Breast epithelium (tissue), 4 donors: ENCODE measurements at regions not wholly inside any gene's neighbourhood (a gene's known extent, or its start where the extent isn't known, plus 50 kb on each side); places are given as distances from the start of the nearest gene placed in this dataset.
"Not testable (repeated sequence)": the region's sequence is repeated elsewhere in the genome, so short reads cannot be mapped to it uniquely, and the experiment has no call there.

Experiments
- DNase-seq, 2 donors: peaks; one replicate each; pipeline ENCODE4 v3.0.0-alpha.2; 2019; ENCODE audit warnings: low spot score in 2 of 2
- H3K27ac ChIP-seq, 2 donors: fragments of 200-600 bp; sonication (generic) in 1 of 2; one replicate each; pipeline ENCODE4 v1.5.1; 2016 to 2019; ENCODE audit warnings: mild to moderate bottlenecking in 1 of 2
- H3K27me3 ChIP-seq, 2 donors: fragments of 200-600 bp; sonication (generic) in 1 of 2; one replicate each; pipeline versions ENCODE4 v1.5.1 to v1.6.0; 2017 to 2019; ENCODE audit warnings: control low read depth in 1 of 2, mild to moderate bottlenecking in 1 of 2
- H3K36me3 ChIP-seq: fragments of 200-600 bp; one replicate; pipeline ENCODE4 v1.5.1; 2019
- H3K4me1 ChIP-seq, 2 donors: fragments of 200-600 bp; sonication (generic); one replicate each; pipeline ENCODE4 v1.5.1; 2016 to 2019; ENCODE audit warnings: control low read depth in 1 of 2
- H3K4me3 ChIP-seq, 3 donors: fragments of 200-600 bp; sonication (generic); 1 replicate in 2 of 3; 2 replicates in 1 of 3; pipeline ENCODE4 v1.5.1; 2016 to 2019; ENCODE audit warnings: mild to moderate bottlenecking in 3 of 3, moderate library complexity in 2 of 3
- H3K9me3 ChIP-seq, 2 donors: fragments of 200-600 bp; sonication (generic) in 1 of 2; one replicate each; pipeline ENCODE4 v1.5.1; 2016 to 2019; ENCODE audit warnings: control low read depth in 1 of 2
- POLR2A ChIP-seq: fragments of 450-650 bp; IDR thresholded peaks from one replicate; pipeline ENCODE4 v1.6.1; 2016; ENCODE audit warnings: antibody characterized with exemption, mild to moderate bottlenecking, moderate library complexity
- POLR2AphosphoS5 ChIP-seq, 3 donors: sonication (generic); formaldehyde crosslinking; IDR thresholded peaks; one replicate each; pipeline ENCODE4 v1.6.1; 2017; ENCODE audit warnings: antibody characterized with exemption in 3 of 3
- intact Hi-C: fragments of 100-400 bp; cut with DNase I; formaldehyde crosslinking; loops from one replicate; pipeline ENCODE4 v1.15.1; 2023; ENCODE audit warnings: low total_unique reads
- TF ChIP-seq, protein P1 (sequence below), 3 donors: fragments of 450-650 bp; IDR thresholded peaks; one replicate each; pipeline ENCODE4 v1.5.1; 2016 to 2017; ENCODE audit warnings: antibody characterized with exemption in 3 of 3, mild to moderate bottlenecking in 3 of 3, moderate library complexity in 3 of 3

DNA sequence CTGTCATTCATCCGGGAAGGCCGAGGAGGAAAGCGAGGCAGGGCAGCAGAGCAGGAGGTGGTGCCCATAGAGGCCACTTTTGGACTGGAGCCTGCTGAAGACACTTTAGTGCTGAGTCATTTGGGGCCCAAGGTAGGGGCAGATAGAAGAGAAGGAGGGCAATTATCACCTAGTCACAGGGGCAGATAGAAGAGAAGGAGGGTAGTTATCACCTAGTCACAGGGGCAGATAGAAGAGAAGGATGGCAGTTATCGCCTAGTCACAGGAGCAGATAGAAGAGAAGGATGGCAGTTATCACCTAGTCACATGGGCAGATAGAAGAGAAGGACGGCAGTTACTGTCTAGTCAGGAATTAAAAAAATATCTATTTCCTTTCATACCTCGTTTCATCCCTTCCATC lies 1372.6 kb downstream of the FOXD4L5 start:
- intact Hi-C loops, H3K27ac ChIP-seq, H3K36me3 ChIP-seq, H3K4me3 ChIP-seq, H3K4me1 ChIP-seq, DNase-seq, H3K27me3 ChIP-seq: not testable (repeated sequence)
- peaks cover 4 to 24% of the 10 kb centered on the region in 2 donors for H3K9me3 ChIP-seq

GRCh38 chr9:63909076-63909475 lies 1375.9 kb downstream of the FOXD4L5 start:
- intact Hi-C loops, H3K4me1 ChIP-seq, H3K9me3 ChIP-seq, H3K4me3 ChIP-seq, DNase-seq, H3K36me3 ChIP-seq, H3K27me3 ChIP-seq, H3K27ac ChIP-seq: not testable (repeated sequence)

- H3K4me1 ChIP-seq, H3K9me3 ChIP-seq, H3K4me3 ChIP-seq, H3K27ac ChIP-seq, intact Hi-C loops, H3K36me3 ChIP-seq, DNase-seq, H3K27me3 ChIP-seq: not testable (repeated sequence)
Observed at GRCh38 chr9:63899637-63900190, 1385.3 kb downstream of the FOXD4L5 start.

DNA sequence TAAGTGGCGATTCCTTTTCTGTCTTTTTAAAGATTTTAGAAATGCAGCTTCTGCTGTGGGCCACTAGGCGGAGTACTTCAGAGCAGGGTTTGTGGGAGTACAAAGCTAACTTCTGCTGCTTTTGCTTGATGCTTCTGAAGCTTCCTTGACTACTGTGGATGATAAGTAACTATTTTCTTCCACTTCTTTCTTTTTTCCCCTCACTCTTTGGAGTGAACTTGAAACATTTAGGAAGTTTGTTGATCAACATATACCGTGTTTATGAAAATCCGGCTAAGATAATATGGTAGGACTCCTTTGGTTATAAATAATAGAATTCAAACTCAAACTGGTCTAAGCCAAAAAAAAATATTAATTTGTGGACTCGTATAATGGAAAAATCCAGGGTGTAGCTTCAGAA lies 1403.6 kb downstream of the FOXD4L5 start:
- DNase-seq, H3K36me3 ChIP-seq, H3K27ac ChIP-seq, H3K9me3 ChIP-seq, H3K4me1 ChIP-seq, H3K27me3 ChIP-seq, H3K4me3 ChIP-seq, intact Hi-C loops: not testable (repeated sequence)

GRCh38 chr9:63876380-63876779 lies 1408.6 kb downstream of the FOXD4L5 start:
- H3K36me3 ChIP-seq, H3K4me3 ChIP-seq, H3K27me3 ChIP-seq, DNase-seq, intact Hi-C loops, H3K9me3 ChIP-seq, H3K27ac ChIP-seq, H3K4me1 ChIP-seq: not testable (repeated sequence)

DNA sequence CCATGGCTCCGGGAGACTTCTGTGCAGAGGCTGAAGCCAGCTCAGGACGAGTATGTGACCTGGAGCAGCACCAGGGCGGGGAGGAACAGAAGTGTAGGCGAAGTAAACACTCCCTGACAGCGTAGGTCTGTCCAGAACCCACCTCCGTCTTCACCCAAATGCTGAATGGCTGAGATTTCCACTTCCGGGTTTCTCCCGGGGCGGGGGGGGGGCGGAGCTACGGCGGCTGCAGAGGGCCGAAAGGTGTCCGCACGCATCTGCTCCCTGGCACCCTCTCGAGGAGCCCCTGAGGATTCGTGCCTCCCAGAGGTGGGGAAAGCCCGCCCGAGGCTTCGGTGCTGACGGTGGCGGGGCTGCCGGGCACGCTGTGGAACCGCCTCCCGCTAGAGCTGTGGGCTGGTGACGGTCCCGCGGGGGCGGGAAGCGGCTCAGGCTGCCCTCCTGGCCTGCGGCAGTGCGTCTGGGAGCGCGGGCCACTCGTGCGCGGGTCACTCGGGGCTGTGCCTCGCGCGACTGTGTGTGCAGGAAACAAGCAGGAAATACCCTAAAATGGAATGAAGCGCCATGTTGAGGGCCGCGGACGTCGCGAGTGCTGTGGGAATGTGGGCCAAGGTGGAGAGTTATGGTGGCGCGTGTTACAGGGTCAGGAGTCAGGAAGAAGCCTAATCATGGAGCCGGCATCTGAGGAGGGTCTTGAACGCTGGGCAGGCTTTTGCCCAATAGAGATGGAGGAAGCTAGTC lies 1425.4 kb downstream of the FOXD4L5 start:
- H3K9me3 ChIP-seq: peaks cover 0 to 7% of the 10 kb centered on the region in 2 donors
- H3K4me3 ChIP-seq: peak overlapping the region in 2 of 3 donors; percentile 45 to 50
- no peaks in the 10 kb centered on the region for H3K4me1 ChIP-seq
- H3K27me3 ChIP-seq: no peaks in the 10 kb centered on the region
- peak in 1 of 2 donors; percentile 18 for DNase-seq
- no peak for TF ChIP-seq POLR2A
- TF ChIP-seq POLR2AphosphoS5 (IDR thresholded peaks at IDR 0.05): no peak
- TF ChIP-seq, protein P1, sequence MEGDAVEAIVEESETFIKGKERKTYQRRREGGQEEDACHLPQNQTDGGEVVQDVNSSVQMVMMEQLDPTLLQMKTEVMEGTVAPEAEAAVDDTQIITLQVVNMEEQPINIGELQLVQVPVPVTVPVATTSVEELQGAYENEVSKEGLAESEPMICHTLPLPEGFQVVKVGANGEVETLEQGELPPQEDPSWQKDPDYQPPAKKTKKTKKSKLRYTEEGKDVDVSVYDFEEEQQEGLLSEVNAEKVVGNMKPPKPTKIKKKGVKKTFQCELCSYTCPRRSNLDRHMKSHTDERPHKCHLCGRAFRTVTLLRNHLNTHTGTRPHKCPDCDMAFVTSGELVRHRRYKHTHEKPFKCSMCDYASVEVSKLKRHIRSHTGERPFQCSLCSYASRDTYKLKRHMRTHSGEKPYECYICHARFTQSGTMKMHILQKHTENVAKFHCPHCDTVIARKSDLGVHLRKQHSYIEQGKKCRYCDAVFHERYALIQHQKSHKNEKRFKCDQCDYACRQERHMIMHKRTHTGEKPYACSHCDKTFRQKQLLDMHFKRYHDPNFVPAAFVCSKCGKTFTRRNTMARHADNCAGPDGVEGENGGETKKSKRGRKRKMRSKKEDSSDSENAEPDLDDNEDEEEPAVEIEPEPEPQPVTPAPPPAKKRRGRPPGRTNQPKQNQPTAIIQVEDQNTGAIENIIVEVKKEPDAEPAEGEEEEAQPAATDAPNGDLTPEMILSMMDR (IDR thresholded peaks at IDR 0.05): no peak
- H3K36me3 ChIP-seq: no peaks in the 10 kb centered on the region
- intact Hi-C loops: no loop called here
- peak overlapping the region in 1 of 2 donors; percentile 25 for H3K27ac ChIP-seq

GRCh38 chr9:63859090-63859474 lies 1425.9 kb downstream of the FOXD4L5 start:
- H3K27me3 ChIP-seq, H3K36me3 ChIP-seq, intact Hi-C loops, H3K9me3 ChIP-seq, H3K4me1 ChIP-seq, H3K27ac ChIP-seq: not testable (repeated sequence)
- peak overlapping the region in 2 of 3 donors; percentile 45 to 50 for H3K4me3 ChIP-seq
- peak in 1 of 2 donors; percentile 44 for DNase-seq

DNA sequence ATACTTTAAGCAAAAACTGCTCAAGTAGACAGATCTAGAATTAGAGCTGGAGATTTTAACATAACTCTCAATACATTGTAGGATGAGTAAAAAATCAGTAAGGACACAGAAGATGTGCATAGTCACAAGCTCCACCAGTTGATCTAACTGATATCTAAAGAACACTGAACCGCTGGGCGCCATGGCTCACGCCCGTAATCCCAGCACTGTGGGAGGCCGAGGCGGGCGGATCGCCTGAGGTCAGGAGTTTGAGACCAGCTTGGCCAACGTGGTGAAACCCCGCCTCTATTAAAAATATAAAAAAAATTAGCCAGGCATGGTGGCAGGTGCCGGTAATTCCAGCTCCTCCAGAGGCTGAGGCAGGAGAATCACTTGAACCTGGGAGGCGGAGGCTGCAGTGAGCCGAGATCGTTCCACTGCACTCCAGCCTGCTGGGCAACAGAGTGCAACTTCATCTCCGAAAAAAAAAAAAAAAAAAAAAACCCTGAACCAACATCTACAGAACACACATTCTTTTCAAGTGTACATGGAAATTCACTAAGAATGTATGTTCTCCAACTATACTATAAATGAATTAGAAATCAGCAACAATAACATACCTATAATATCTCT lies 1431.8 kb downstream of the FOXD4L5 start:
- H3K9me3 ChIP-seq, H3K27me3 ChIP-seq, H3K4me1 ChIP-seq, H3K4me3 ChIP-seq, DNase-seq, intact Hi-C loops, H3K27ac ChIP-seq, H3K36me3 ChIP-seq: not testable (repeated sequence)

- H3K4me1 ChIP-seq, DNase-seq, H3K36me3 ChIP-seq, H3K4me3 ChIP-seq, H3K27ac ChIP-seq, H3K27me3 ChIP-seq, H3K9me3 ChIP-seq, intact Hi-C loops: not testable (repeated sequence)
Observed at GRCh38 chr9:63824804-63825203, 1460.2 kb downstream of the FOXD4L5 start.

GRCh38 chr9:63823375-63824201 lies 1461.4 kb downstream of the FOXD4L5 start:
- DNase-seq, H3K36me3 ChIP-seq, H3K27me3 ChIP-seq, H3K27ac ChIP-seq, H3K9me3 ChIP-seq, H3K4me1 ChIP-seq, H3K4me3 ChIP-seq, intact Hi-C loops: not testable (repeated sequence)

DNA sequence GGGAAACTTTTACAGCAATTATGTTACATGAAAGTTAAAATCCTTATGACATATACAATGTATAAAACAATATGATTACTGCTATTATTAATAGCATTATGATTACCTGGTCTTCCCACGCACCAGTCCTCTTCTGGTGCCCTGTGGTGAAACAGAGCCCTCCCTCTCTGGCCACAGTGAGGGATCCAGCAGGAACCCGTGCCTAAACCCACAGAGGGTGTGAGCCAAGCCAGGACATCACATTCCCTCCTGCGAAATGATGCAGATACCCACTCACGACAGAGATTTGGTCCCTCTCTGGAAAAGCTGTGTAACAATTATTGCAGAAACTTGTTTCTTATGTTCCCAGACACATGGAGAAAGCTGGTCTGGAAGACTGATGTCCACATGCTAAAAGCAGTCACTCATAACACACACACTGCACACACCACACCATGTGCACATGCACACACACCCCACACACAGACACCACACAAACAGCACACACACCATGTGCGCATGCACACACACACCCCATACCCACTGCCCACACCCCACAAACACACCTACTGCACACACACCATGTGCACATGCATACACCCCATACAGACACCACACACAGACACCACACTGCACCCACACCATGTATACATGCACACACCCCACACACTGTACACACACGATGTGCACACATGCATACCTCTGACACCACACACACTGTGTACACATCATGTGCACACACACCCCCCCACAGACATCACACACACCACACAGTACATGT lies 1462.2 kb downstream of the FOXD4L5 start:
- intact Hi-C loops, H3K4me3 ChIP-seq, H3K27ac ChIP-seq, H3K4me1 ChIP-seq, H3K36me3 ChIP-seq, H3K27me3 ChIP-seq, H3K9me3 ChIP-seq, DNase-seq: not testable (repeated sequence)
